Parathyroid adenoma (tissue), 2 donors: ENCODE measurements at regions not wholly inside any gene's neighbourhood (a gene's known extent, or its start where the extent isn't known, plus 50 kb on each side); places are given as distances from the start of the nearest gene placed in this dataset.

Experiments used
- H2AFZ ChIP-seq: fragments of 300-600 bp; sonication (generic); one replicate; pipeline ENCODE4 v1.7.0; 2017; ENCODE audit warnings: antibody characterized with exemption, mild to moderate bottlenecking
- H3K27ac ChIP-seq: fragments of 300-600 bp; sonication (generic); one replicate; pipeline ENCODE4 v1.7.0; 2017
- H3K27me3 ChIP-seq: fragments of 300-600 bp; sonication (generic); one replicate; pipeline ENCODE4 v1.7.0; 2017; ENCODE audit warnings: low read length; ENCODE audit not compliant: control insufficient read depth, insufficient read depth
- H3K36me3 ChIP-seq: fragments of 300-600 bp; sonication (generic); one replicate; pipeline ENCODE4 v1.7.0; 2017; ENCODE audit warnings: low read length; ENCODE audit not compliant: control insufficient read depth, insufficient read depth
- H3K4me1 ChIP-seq: fragments of 300-600 bp; sonication (generic); one replicate; pipeline ENCODE4 v1.7.0; 2017; ENCODE audit warnings: control low read depth
- H3K4me2 ChIP-seq: fragments of 300-600 bp; sonication (generic); one replicate; pipeline ENCODE4 v1.7.0; 2017; ENCODE audit warnings: low read length
- H3K4me3 ChIP-seq: fragments of 300-600 bp; sonication (generic); one replicate; pipeline ENCODE4 v1.7.0; 2017; ENCODE audit warnings: low read depth, low read length
- H3K79me2 ChIP-seq: fragments of 300-600 bp; sonication (generic); one replicate; pipeline ENCODE4 v1.7.0; 2017; ENCODE audit warnings: control low read depth
- H3K9ac ChIP-seq: fragments of 300-600 bp; sonication (generic); one replicate; pipeline ENCODE4 v1.7.0; 2017; ENCODE audit warnings: mild to moderate bottlenecking
- H3K9me3 ChIP-seq: fragments of 300-600 bp; sonication (generic); one replicate; pipeline ENCODE4 v1.7.0; 2017; ENCODE audit warnings: low read length; ENCODE audit not compliant: control insufficient read depth
- TF ChIP-seq, protein P1 (sequence below): fragments of 300-600 bp; sonication (generic); IDR thresholded peaks from one replicate; pipeline ENCODE4 v1.7.0; 2017; ENCODE audit warnings: antibody characterized with exemption, mild to moderate bottlenecking
- donor health status: primary hyperparathyroidism.

GRCh38 chr2:183919167-183919566 is 679.2 kb upstream of the ZNF804A start:
- H3K27ac ChIP-seq, result no peak overlapping the region
- TF ChIP-seq, protein P1, sequence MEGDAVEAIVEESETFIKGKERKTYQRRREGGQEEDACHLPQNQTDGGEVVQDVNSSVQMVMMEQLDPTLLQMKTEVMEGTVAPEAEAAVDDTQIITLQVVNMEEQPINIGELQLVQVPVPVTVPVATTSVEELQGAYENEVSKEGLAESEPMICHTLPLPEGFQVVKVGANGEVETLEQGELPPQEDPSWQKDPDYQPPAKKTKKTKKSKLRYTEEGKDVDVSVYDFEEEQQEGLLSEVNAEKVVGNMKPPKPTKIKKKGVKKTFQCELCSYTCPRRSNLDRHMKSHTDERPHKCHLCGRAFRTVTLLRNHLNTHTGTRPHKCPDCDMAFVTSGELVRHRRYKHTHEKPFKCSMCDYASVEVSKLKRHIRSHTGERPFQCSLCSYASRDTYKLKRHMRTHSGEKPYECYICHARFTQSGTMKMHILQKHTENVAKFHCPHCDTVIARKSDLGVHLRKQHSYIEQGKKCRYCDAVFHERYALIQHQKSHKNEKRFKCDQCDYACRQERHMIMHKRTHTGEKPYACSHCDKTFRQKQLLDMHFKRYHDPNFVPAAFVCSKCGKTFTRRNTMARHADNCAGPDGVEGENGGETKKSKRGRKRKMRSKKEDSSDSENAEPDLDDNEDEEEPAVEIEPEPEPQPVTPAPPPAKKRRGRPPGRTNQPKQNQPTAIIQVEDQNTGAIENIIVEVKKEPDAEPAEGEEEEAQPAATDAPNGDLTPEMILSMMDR, result no peak
- no peaks in the 10 kb centered on the region for H3K79me2 ChIP-seq
- H3K9ac ChIP-seq, result no peak overlapping the region
- no peaks in the 10 kb centered on the region for H3K4me1 ChIP-seq
- no peak overlapping the region for H2AFZ ChIP-seq
- no peak overlapping the region for H3K4me3 ChIP-seq
- no peaks in the 10 kb centered on the region for H3K9me3 ChIP-seq
- no peak overlapping the region for H3K4me2 ChIP-seq
- H3K36me3 ChIP-seq, result no peaks in the 10 kb centered on the region
- H3K27me3 ChIP-seq, result no peaks in the 10 kb centered on the region

- Histone ChIP-seq H3K36me3 (no peaks in the 10 kb centered on the region), H3K9ac (no peak overlapping the region), H3K27ac (no peak overlapping the region), H3K4me3 (no peak overlapping the region), H3K27me3 (no peaks in the 10 kb centered on the region), H3K79me2 (no peaks in the 10 kb centered on the region), H3K4me2 (no peak overlapping the region), H3K4me1 (no peaks in the 10 kb centered on the region), H3K9me3 (no peaks in the 10 kb centered on the region), H2AFZ (no peak overlapping the region)
- TF ChIP-seq, protein P1, result no peak
These were observed 678.4 kb upstream of the ZNF804A start for GRCh38 chr2:183919926-183920325.

GRCh38 chr2:183925281-183925680 is 673.0 kb upstream of the ZNF804A start:
- TF ChIP-seq, protein P1, result no peak
- Histone ChIP-seq H3K4me3 (no peak overlapping the region), H3K9ac (no peak overlapping the region), H3K79me2 (no peaks in the 10 kb centered on the region), H3K4me2 (no peak overlapping the region), H2AFZ (no peak overlapping the region), H3K27ac (no peak overlapping the region), H3K4me1 (no peaks in the 10 kb centered on the region), H3K36me3 (no peaks in the 10 kb centered on the region), H3K9me3 (no peaks in the 10 kb centered on the region), H3K27me3 (no peaks in the 10 kb centered on the region)

DNA sequence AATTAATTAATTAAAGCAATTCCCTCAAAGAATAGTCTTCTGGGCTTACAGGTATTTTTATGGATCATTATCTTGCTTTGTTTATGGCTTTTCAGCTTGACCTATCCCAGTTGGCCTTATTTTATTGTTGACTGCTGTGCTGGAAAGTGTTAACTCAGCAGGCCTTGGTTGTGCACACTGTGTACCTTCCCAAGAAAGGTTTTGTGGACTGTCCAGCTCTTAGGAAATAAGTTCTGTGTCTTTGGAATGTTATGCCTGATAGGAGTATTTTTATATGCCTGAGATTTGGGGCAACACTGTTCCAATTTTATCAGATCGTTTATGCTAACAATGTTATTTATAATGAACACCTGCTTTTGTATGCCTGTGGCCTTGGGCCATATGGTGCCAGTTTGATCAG is 671.9 kb upstream of the ZNF804A start:
- Histone ChIP-seq H3K4me2 (no peak overlapping the region), H3K4me1 (no peaks in the 10 kb centered on the region), H3K9ac (no peak overlapping the region), H2AFZ (no peak overlapping the region), H3K36me3 (no peaks in the 10 kb centered on the region), H3K27me3 (no peaks in the 10 kb centered on the region), H3K9me3 (no peaks in the 10 kb centered on the region), H3K79me2 (no peaks in the 10 kb centered on the region), H3K27ac (no peak overlapping the region), H3K4me3 (no peak overlapping the region)
- TF ChIP-seq, protein P1, result no peak

DNA sequence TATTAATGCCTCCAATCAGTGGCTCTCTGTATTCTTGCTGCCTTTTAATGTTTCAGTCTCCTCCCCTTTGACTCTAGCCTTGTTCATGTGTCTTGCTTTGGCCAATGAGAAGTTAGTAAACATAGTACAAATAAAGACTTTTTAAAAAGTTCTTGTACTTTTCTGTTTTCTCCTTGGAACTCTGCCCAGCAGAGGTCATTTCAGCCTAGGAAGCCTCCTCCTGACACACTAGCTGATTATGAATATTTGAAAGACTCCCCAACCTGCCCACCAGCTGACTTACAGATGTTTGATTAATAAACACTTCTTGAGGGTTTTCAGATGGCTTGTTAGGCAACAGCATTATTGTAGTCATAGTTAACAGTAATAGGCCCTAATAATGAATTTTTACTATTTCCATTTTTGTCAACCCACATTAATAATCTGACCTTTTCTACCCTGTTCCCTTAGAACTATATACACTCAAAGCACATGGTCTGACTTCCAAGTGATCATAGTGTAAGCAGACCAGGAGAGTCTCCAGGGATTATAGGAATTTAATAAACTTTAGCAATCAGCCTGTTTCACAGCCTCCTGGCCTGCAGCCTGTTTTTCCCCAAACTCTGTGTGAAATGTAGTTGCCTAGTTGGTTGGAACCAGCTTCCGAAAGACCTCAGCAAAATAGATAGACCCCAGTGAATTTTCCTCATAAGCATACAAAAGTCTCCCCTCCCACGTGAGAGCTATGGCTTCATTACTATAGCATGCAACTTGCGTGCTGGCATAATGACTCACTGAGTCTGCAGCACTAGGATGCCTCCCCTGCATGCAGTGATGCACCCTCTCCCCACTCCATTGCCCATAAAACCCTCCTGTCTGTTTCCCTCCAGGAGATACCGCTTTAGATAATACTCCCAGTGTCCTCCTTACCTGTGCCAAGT is 670.7 kb upstream of the ZNF804A start:
- Histone ChIP-seq H3K9me3 (no peaks in the 10 kb centered on the region), H3K4me3 (no peak overlapping the region), H2AFZ (no peak overlapping the region), H3K27ac (no peak overlapping the region), H3K27me3 (no peaks in the 10 kb centered on the region), H3K36me3 (no peaks in the 10 kb centered on the region), H3K4me1 (no peaks in the 10 kb centered on the region), H3K9ac (no peak overlapping the region), H3K4me2 (no peak overlapping the region), H3K79me2 (no peaks in the 10 kb centered on the region)
- TF ChIP-seq, protein P1, result no peak
